ENCODE measurements at regions not wholly inside any gene's neighbourhood (a gene's known extent, or its start where the extent isn't known, plus 50 kb on each side); places are given as distances from the start of the nearest gene placed in this dataset.

DNA sequence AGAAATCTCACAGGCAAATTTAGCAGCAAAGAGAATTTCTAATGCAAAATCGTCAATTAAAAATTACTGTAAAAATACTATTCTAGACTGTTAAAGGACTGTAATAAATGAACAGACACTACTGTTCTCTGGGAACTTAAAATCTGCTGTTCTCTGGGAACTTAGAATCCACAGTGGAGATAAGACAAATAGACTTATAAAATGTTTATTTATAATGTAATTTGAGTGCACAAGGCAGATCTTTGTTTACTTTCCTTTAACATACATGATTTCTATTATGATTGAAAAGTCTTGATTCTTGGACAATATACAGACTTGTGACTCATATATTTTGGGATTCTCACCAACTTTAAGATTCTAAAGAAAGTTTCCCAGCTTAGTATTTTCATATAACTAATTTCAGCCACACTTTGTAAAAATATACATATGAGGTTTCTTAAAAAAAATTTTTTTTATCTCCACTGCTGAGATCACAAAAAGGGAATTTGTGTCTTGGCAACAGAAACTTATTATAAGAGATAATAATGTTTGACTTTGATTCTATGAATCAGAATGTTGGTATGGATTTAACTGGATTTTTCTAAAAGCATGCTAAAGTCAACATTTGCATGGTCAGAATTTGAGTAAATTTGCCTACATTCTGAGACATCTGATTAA is 166.3 kb upstream of the RHOBTB1 start:
- DNase-seq (ENCODE audit: low read depth in 2 of 3, low spot score in 2 of 3), result no peak

DNA sequence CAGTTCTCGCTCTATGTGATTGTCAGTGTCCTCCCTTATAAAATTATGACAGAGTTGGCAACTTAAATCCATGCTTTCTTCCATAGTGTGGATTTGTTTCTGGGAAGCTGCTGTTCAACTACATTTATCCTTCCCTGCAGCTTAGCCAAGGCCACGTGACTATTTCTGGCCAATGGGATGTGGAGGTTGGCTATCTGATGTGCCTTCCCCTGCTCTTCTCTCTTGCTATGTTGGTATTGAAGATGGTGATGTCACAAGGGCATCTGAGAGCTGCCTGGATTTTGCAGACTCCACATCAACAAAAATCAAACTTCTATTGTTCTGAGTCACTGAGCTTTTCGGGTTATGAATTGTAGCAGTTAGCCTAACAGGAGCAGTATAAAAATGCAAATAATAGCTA is 164.9 kb upstream of the RHOBTB1 start:
- DNase-seq (ENCODE audit: low read depth in 2 of 3, low spot score in 2 of 3), result no peak

DNA sequence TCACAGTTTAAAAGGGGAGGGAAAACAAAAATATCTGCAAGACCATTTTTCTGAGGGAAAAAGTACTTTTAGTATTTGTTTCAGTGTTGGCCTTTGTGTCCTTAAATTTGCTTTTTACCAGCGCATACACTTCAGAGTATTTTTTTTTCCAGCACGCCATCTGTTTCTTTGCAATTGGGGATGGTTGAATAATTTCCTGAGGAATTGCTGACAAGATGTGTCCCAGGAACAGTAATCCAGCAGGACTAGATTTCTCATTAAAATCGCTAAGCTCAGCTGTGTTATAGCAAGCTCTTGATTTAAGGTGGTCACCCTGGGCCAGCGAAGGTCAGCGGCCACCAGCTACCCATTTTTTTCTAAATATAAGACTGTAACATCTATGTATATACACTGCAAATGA is 156.9 kb upstream of the RHOBTB1 start:
- DNase-seq (ENCODE audit: low read depth in 2 of 3, low spot score in 2 of 3), result no peak

DNA sequence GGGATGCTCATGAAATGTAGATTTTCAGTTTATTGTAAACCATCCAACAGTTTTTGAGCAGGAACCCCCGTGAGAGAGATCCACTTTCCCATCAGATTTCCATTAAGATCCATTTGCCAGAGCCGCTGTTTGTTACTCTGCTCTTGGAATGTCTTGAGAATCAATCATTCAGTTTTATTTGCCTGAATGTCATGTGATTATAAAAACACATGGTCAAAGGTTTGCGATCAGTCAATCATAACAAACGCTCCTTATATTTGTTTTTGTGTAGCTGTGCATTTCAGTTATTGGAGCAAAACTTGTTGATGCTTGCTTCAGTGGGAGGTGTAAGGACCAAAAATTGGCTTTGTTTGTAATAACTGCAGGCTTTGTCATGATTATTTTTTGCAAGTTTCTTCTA is 155.8 kb upstream of the RHOBTB1 start:
- DNase-seq (ENCODE audit: low read depth in 2 of 3, low spot score in 2 of 3), result no peak

DNA sequence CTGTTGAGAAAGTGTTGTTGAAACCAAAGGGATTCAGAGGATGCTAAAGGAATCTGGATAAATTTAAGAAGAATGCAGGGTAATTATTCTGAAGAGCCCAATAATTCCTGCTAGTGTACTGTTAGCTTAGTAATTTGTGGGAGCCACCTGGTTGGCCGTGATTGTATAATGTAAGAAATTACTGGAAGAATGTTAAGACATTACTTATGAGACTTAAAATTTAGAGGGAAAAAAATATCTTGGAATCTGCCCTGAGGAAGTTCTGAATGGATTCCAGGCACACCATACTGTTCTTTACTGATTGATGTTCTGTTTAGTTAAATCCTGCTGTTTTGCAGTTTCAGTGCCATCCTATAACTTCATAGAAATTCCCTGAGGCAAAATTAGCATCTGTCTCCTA is 155.0 kb upstream of the RHOBTB1 start:
- DNase-seq (ENCODE audit: low read depth in 2 of 3, low spot score in 2 of 3), result no peak

DNA sequence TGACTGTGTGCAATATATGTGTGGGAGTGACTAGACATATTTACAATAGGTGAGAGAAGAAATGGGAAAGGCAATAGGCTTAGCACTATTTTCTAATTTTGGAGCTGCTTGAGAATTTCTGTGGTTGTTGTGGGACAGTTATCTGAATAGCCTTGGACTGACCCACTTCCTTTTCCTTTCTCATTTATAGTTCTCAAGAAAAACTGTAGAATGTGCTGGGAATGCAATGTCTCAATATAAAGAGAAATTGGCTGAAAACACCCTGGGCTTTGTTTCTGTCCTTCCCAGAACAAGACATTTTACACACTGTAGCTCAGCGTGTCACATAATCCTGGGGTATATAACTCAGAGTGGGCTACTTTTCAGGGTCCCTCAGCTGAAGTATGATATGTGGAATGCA is 153.0 kb upstream of the RHOBTB1 start:
- peak in 2 of 3 donors; percentile 5 to 48 for DNase-seq (ENCODE audit: low read depth in 2 of 3, low spot score in 2 of 3)

DNA sequence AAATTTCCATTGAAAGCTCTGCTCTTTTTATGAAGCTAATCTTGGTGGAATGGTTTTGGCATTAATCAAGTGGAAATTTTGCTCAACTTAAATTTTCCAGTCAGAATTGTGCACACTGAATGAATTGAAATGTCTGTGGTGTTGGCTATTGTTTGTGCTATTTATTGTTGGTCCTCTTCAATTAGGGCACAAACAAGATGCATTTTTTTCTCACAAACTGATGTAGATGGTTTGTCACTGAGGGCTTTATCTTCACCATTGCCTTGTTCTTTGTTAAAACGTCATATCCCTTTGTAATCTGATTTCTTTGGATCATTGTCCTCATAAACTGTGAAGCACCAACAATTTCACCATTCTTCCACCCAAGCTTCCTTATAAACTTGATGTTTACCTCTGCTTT is 152.1 kb upstream of the RHOBTB1 start:
- DNase-seq (ENCODE audit: low read depth in 2 of 3, low spot score in 2 of 3), result no peak

DNA sequence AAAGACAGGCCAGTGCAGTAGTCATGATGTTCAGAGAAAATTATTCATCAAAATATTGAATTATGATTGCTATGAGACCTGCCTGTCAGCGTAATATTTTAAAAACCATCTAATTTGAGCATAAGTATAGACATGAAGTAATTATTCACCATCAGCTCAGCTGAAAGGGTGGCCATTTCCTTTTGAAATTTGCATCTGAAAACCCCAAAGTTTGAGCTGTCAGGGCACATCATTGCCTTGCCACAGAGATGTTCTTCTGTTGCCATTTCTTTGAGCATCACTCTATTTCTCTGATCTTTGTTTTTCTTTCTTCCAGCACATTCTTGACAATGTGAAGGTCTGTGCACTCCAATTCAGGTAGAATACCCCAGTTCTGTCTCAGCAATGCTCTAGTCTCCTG is 147.5 kb upstream of the RHOBTB1 start:
- no peak for DNase-seq (ENCODE audit: low read depth in 2 of 3, low spot score in 2 of 3)

DNA sequence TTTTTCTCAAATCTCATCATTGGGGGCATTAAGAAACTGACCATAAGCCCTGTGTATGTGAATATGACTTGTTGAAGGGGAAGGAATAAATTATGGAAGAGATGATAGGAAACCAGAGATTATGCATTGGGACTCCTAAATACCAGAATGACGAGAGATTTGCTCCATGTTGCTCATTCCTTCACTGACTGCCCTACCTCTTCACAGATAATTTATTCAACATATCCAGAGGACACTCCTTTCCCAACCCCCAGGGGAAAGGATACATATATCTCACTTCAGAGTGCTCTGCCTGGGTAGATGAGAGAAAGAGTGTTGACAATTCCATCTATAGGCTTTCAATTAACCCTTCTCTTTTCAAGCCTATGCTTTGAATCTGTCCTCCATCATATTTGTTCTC is 145.3 kb upstream of the RHOBTB1 start:
- DNase-seq (ENCODE audit: low read depth in 2 of 3, low spot score in 2 of 3), result no peak

DNA sequence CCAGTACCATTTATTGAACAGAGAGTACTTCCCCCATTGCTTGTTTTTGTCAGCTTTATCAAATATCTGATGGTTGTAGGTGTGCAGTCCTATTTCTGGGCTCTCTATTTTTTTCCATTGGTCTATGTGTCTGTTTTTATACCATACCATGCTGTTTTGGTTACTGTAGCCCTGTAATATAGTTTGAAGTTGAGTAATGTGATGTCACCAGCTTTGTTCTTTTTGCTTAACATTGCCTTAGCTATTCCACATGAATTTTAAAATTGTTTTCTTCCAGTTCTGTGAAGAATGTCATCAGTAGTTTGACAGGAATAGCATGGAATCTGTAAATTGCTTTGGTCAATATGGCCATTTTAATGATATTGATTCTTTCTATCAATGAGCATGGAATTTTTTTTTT is 140.5 kb upstream of the RHOBTB1 start:
- DNase-seq (ENCODE audit: low read depth in 2 of 3, low spot score in 2 of 3), result no peak

DNA sequence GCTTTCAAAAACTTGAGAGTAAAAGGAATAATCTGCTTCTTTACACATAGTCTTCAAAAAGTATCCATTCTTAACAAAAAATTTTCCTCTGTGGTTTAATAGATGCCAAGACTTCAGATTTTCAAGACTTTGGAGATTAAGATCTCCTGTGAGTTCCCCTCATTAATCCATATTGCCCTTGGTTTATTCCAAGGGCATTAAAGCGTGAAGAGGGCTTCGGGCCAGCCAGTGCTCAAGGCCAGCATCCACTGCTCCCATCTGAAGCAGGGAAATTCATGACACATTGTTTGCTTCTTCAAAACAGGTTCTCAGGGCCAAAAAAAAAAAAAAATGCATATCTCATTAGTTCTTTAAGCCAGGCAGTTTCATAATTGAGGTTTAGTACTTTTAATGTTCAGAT is 137.3 kb upstream of the RHOBTB1 start:
- no peak for DNase-seq (ENCODE audit: low read depth in 2 of 3, low spot score in 2 of 3)

DNA sequence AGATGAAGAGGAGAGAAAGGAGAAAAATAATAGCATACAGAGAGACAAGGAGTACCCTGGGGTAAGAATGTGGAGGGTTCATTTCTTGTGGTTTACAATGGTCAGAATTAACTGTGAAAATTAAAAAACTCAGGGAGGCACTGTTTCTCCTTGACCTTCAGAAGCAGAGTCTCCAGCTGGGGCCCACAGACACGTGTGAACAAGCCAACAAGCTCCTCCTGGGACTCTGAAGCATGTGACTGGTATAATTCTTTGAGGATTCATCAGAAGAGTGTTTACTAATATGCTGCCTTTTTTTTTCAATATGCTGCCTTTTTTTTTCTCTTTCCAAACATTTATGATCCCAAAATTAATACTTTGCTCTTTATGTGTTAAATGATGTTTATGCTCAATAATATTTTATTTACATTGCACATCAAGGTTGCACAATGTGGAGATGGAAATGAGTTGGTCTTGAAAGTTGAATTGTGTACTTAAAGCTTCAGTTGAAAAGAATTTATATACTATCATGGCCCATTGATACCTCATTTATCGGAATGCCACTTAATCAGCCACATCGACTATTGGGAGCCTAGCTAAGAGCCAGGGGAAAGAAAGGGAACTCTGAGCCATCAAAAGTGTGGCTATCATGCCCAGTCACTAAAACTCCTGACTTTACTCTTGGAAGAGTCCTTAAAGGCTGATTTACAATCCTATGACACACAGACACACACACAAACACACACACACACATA is 134.7 kb upstream of the RHOBTB1 start:
- DNase-seq (ENCODE audit: low read depth in 2 of 3, low spot score in 2 of 3), result no peak

DNA sequence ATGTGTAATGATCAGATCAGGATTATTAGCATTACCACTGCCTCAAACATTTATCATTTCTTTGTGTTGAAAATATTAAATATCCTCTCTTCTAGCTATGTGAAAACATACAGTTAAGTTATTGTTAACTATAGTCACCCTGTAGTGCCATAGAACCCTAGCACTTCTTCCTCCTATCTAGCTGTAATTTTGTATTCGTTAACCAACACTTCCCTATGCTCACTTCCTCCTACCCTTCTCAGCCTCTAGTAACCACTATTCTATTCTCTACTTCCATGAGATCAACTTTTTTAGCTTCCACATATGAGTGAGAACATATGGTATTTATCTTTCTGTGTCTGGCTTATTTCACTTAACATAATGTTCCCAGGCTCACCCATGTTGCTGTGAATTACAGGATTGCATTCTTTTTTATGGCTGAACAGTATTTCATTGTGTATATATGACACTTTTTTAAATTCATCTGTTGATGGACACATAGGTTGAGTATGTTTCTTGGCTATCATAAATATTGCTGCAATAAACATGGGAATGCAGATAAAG is 132.7 kb upstream of the RHOBTB1 start:
- DNase-seq (ENCODE audit: low read depth in 2 of 3, low spot score in 2 of 3), result no peak

DNA sequence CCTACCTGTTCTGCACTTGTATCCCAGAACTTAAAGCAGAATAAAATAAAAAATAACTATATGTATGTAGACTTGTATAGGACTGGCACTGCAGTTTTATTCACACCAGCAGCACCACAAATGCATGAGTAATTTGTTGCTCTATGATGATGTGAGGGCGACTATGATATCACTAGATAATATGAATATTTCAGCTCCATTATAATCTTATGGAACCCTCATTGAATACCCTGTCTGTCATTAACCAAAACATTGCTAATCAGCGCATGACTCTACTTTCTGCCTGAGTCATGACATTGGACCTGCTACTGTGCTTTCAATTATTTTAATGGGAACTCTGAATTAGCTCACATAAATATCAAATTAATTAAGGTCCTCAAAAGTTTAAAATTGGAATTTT is 129.4 kb upstream of the RHOBTB1 start:
- DNase-seq (ENCODE audit: low read depth in 2 of 3, low spot score in 2 of 3), result no peak

DNA sequence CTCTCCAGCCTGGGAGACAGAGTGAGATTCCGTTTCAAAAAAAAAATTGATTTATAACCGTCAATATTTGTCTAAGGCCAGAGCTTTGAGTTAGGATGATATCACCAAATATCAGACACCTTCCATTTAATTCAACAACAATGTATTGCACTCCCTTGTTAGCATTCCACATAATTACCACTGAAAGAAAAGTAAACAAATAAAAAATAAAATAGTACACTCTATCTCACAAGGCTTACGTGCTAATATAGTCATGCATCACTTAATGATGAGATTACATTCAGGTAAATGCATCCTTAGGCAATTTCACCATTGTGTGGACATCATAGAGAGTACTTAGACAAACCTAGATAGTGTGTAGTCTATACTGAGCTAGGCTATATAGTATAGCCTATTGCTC is 127.6 kb upstream of the RHOBTB1 start:
- no peak for DNase-seq (ENCODE audit: low read depth in 2 of 3, low spot score in 2 of 3)

DNA sequence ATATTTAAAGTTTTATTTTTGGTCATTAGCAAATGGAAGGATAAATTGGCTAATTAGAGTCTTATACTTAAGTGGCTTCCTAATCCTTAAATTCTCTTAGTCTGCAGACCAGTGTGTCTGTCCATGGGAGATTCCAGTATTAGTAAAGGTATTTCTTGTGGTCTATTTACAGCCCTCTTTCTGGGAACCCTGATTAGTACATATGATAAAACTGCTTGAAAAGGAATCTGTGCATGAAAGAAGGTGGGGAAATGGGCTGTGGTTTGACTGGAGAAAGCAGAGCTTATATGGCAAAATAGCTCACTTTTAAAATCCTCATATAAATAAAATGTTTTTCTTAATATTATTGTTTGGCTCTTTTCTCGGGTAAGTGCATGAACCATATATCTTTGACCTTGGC is 124.5 kb upstream of the RHOBTB1 start:
- no peak for DNase-seq (ENCODE audit: low read depth in 2 of 3, low spot score in 2 of 3)

DNA sequence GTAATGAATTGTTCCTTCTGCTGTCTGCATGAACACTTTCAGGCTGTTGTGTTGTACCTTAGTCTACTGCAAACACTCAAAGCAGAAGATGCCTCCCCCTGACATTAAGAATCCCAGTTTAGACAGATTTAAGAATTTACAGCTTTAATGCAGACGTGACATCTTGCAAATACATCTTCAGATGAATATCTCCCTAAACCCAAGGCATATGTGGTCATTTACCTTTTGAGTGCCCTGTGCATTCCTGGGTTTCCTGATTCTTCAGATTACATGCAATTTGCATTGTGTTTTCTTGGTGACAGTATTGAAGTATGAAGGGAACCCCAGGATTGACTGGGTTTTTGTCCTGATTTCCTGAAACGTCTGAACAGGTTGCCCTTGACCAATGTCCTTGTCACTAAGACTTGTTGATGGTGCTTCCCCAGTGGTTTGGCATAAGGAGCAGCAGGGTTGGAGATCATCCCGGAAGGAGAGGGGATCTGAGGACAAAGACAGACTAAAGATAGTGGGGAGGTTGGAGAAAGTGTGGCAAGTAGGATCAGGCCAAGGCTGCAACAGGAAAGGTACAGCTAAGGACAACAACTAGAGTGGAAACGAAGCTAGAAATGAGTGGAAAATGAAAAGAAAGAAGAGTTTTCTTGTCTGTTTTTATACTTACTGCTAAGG is 123.8 kb upstream of the RHOBTB1 start:
- DNase-seq (ENCODE audit: low read depth in 2 of 3, low spot score in 2 of 3), result no peak

DNA sequence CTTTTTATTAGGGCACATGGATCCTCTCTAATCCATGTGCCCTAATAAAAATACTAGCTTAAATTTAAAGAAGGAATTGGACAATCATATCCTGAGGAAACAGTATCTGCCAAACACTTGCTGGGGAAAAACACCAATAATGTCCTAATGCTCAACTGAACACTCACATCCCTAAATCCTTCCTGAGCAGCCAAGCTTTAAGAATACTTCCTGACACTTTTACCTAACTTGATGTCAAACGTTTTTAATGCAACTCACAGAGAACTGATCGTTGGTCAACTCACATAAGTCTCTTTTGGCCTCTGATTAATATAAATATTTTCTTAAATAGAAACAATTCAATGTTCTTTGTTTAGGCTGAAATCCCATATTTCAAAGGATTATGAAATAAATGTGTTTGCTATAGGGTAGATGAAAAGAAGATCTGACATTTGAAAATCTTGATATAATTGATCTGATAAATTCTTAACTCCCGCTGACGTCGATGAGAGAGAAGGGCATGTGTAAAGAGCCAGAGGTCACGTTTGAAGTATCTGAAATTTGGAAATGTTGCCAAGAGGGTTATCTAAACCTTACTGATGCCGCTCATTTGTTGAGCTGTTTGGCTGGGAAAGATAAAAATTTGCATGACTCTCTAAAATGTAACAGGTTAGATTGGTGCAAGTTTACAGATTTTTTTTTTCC is 122.8 kb upstream of the RHOBTB1 start:
- no peak for DNase-seq (ENCODE audit: low read depth in 2 of 3, low spot score in 2 of 3)

DNA sequence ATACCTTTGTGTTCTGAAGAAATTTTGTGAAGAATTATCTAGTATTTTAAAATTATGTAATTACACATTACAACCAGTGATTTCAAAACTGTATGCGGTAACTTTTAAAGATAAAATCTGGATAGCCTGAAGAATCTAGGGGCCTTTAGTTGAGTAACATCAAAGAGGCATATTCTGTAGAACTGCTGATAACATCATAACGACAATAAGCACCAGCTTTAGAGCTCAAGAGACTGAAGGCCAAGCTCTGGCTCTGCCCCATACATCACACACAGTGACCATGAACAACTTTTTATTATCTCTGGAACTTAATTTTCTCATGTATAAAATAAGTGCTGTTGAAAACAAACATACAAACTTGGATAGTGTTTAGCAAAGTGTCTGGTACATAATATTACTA is 121.1 kb upstream of the RHOBTB1 start:
- DNase-seq (ENCODE audit: low read depth in 2 of 3, low spot score in 2 of 3), result no peak

DNA sequence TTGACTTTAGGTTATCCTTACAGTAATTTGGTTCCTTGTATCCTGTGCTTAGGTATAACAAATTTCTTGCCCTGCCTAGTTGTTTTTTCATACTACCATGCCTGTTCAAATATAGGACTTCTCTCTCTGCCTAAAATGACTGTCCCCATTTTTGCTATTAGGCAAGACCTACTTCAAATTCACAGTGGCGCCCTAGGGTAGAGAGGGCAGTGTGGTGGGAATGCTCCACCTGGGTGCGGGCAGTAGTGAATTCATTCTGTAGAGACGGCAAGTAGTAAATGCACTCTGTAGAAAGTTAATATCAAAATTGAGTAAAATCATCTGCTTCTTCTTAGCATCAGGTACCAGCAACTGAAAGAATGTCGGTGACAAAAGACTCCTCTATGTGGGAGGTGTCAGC is 120.4 kb upstream of the RHOBTB1 start:
- no peak for DNase-seq (ENCODE audit: low read depth in 2 of 3, low spot score in 2 of 3)

DNA sequence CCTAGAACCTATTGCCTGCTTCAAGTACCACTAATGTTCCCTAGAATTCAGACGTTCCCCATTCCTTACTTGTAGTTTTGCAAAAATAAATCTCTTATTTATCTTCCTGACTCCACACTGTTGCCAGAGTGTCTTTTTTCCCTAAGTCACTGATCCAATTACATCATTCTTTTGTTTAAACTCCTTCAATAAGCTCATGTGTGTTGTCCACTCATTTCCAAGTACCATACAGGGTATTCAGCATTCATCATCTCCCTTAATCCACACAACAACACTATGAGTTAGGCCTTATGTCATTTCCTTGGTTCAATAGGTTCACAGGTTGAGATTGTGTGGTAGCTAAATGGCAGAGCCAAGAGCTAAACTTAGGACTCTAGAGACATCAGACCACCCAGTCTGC is 119.9 kb upstream of the RHOBTB1 start:
- DNase-seq (ENCODE audit: low read depth in 2 of 3, low spot score in 2 of 3), result no peak

All from hematopoietic multipotent progenitor cell (in vitro differentiated cells).